K562 (cell line): ENCODE measurements at regions not wholly inside any gene's neighbourhood (a gene's known extent, or its start where the extent isn't known, plus 50 kb on each side); places are given as distances from the start of the nearest gene placed in this dataset.

Source experiments
- ATF2 ChIP-seq: sonication (generic); formaldehyde crosslinking; IDR thresholded peaks from 2 replicates; pipeline ENCODE4 v1.8.1; 2022; ENCODE audit warnings: missing genetic modification reagents
- EZH2 ChIP-seq: IDR thresholded peaks from 2 replicates; pipeline ENCODE4 v1.6.1; 2012; ENCODE audit warnings: low read depth, mild to moderate bottlenecking, inconsistent platforms, low read length, borderline replicate concordance
- PBX2 ChIP-seq, 2 experiments: IDR thresholded peaks in 1 of 2; conservative IDR thresholded peaks in 1 of 2; 2 replicates each; pipeline ENCODE4 v1.6.1; 2016; ENCODE audit warnings: low read depth in 2 of 2, mild to moderate bottlenecking in 1 of 2, missing compliant biosample characterization in 1 of 2, missing genetic modification characterization in 1 of 2, moderate library complexity in 1 of 2

GRCh38 chr3:104673981-104674380, 692.7 kb upstream of the ALCAM start:
- TF ChIP-seq PBX2 (CRISPR knock-in tag; IDR thresholded peaks at IDR 0.05; ENCODE audit: low read depth), result no peak
- no peak for TF ChIP-seq PBX2 (tag; conservative IDR thresholded peaks at IDR 0.05; ENCODE audit: low read depth)
- no peak for TF ChIP-seq EZH2
- TF ChIP-seq ATF2 (CRISPR knock-in tag), result no peak
